Suprapubic skin (tissue), 4 donors: ENCODE measurements at regions not wholly inside any gene's neighbourhood (a gene's known extent, or its start where the extent isn't known, plus 50 kb on each side); places are given as distances from the start of the nearest gene placed in this dataset.

Experiments used
- DNase-seq, 2 donors: peaks; one replicate each; pipeline ENCODE4 v3.0.0-alpha.2; 2019; ENCODE audit warnings: low spot score in 2 of 2
- H3K27ac ChIP-seq: fragments of 200-600 bp; sonication (generic); one replicate; pipeline ENCODE4 v1.5.1; 2019
- H3K27me3 ChIP-seq: fragments of 200-600 bp; sonication (generic); one replicate; pipeline ENCODE4 v1.5.1; 2019
- H3K36me3 ChIP-seq: fragments of 200-600 bp; sonication (generic); one replicate; pipeline ENCODE4 v1.5.1; 2019
- H3K4me1 ChIP-seq: fragments of 200-600 bp; sonication (generic); one replicate; pipeline ENCODE4 v1.5.1; 2019
- H3K4me3 ChIP-seq: fragments of 200-600 bp; sonication (generic); one replicate; pipeline ENCODE4 v1.5.1; 2019; ENCODE audit warnings: mild to moderate bottlenecking
- H3K9me3 ChIP-seq: fragments of 200-600 bp; sonication (generic); one replicate; pipeline ENCODE4 v1.5.1; 2019
- CTCF ChIP-seq, 2 donors: fragments of 200-600 bp in 1 of 2; fragments of 450-650 bp in 1 of 2; sonication (generic) in 1 of 2; IDR thresholded peaks; one replicate each; pipeline ENCODE4 v1.5.1; 2016 to 2019; ENCODE audit warnings: antibody characterized with exemption in 2 of 2, mild to moderate bottlenecking in 1 of 2, moderate library complexity in 1 of 2
- EP300 ChIP-seq: sonication (generic); formaldehyde crosslinking; IDR thresholded peaks from one replicate; pipeline ENCODE4 v1.6.1; 2017; ENCODE audit warnings: antibody characterized with exemption
- POLR2A ChIP-seq, 2 donors: fragments of 450-650 bp; IDR thresholded peaks; one replicate each; pipeline ENCODE4 v1.6.1; 2017; ENCODE audit warnings: antibody characterized with exemption in 2 of 2, mild to moderate bottlenecking in 2 of 2, moderate library complexity in 2 of 2
- POLR2AphosphoS5 ChIP-seq, 3 donors: sonication (generic); formaldehyde crosslinking; IDR thresholded peaks; one replicate each; pipeline ENCODE4 v1.6.1; 2017; ENCODE audit warnings: antibody characterized with exemption in 3 of 3
- WGBS: methylation state at CpG from one replicate; pipeline ENCODE4 v1.1.5; 2018; 5-methylcytosine and 5-hydroxymethylcytosine counted together

- no peak overlapping the region for H3K4me3 ChIP-seq
- no peaks in the 10 kb centered on the region for H3K4me1 ChIP-seq
- peaks cover 25% of the 10 kb centered on the region for H3K27me3 ChIP-seq
- no peaks in the 10 kb centered on the region for H3K36me3 ChIP-seq
- DNase-seq: no peak
- TF ChIP-seq POLR2A (IDR thresholded peaks at IDR 0.05) (no peak), CTCF (IDR thresholded peaks at IDR 0.05) (no peak), EP300 (no peak), POLR2AphosphoS5 (IDR thresholded peaks at IDR 0.05) (no peak)
- no peak overlapping the region for H3K27ac ChIP-seq
- no peaks in the 10 kb centered on the region for H3K9me3 ChIP-seq
- WGBS: 94% methylated on average over 16 of the region's 16 CpGs
These were observed 53.9 kb downstream of the FOXL1 start for GRCh38 chr16:86632206-86632605.

- no peak for TF ChIP-seq POLR2A (IDR thresholded peaks at IDR 0.05)
- no peak for TF ChIP-seq EP300
- no peak for TF ChIP-seq POLR2AphosphoS5 (IDR thresholded peaks at IDR 0.05)
- no peak for TF ChIP-seq CTCF (IDR thresholded peaks at IDR 0.05)
- no peaks in the 10 kb centered on the region for H3K9me3 ChIP-seq
- peaks cover 32% of the 10 kb centered on the region for H3K27me3 ChIP-seq
- H3K4me3 ChIP-seq: no peak overlapping the region
- no peaks in the 10 kb centered on the region for H3K4me1 ChIP-seq
- DNase-seq: no peak
- H3K36me3 ChIP-seq: no peaks in the 10 kb centered on the region
- H3K27ac ChIP-seq: no peak overlapping the region
- WGBS: 84% methylated on average over 8 of the region's 8 CpGs
These were observed 54.6 kb downstream of the FOXL1 start for GRCh38 chr16:86632944-86633343.

- peaks cover 43% of the 10 kb centered on the region for H3K27me3 ChIP-seq
- WGBS: 94% methylated on average over 1 of the region's 1 CpG
These were observed 55.9 kb downstream of the FOXL1 start for GRCh38 chr16:86634292-86634691.

GRCh38 chr16:86635176-86635876, 57.0 kb downstream of the FOXL1 start:
- Histone ChIP-seq H3K36me3 (no peaks in the 10 kb centered on the region), H3K27me3 (peaks cover 44% of the 10 kb centered on the region), H3K27ac (no peak overlapping the region), H3K9me3 (no peaks in the 10 kb centered on the region), H3K4me3 (no peak overlapping the region), H3K4me1 (no peaks in the 10 kb centered on the region)
- WGBS: 57% methylated on average over 9 of the region's 9 CpGs
- no peak for DNase-seq
- no peak for TF ChIP-seq CTCF (IDR thresholded peaks at IDR 0.05)
- no peak for TF ChIP-seq EP300

More at GRCh38 chr16:86634292-86634691, 55.9 kb downstream of the FOXL1 start:
- Histone ChIP-seq H3K4me1 (no peaks in the 10 kb centered on the region), H3K4me3 (no peak overlapping the region), H3K27ac (no peak overlapping the region), H3K36me3 (no peaks in the 10 kb centered on the region), H3K9me3 (no peaks in the 10 kb centered on the region)
- TF ChIP-seq EP300: no peak
- DNase-seq: no peak

GRCh38 chr16:86635926-86636325, 57.6 kb downstream of the FOXL1 start:
- TF ChIP-seq POLR2A (IDR thresholded peaks at IDR 0.05): no peak
- no peak for TF ChIP-seq EP300
- TF ChIP-seq POLR2AphosphoS5 (IDR thresholded peaks at IDR 0.05): no peak
- TF ChIP-seq CTCF (IDR thresholded peaks at IDR 0.05): no peak
- Histone ChIP-seq H3K4me1 (no peaks in the 10 kb centered on the region), H3K4me3 (no peak overlapping the region), H3K9me3 (no peaks in the 10 kb centered on the region), H3K36me3 (no peaks in the 10 kb centered on the region), H3K27me3 (peaks cover 49% of the 10 kb centered on the region), H3K27ac (no peak overlapping the region)
- no peak for DNase-seq
- 87% methylated on average over 12 of the region's 12 CpGs for WGBS

- H3K36me3 ChIP-seq: no peaks in the 10 kb centered on the region
- no peak overlapping the region for H3K4me3 ChIP-seq
- no peaks in the 10 kb centered on the region for H3K4me1 ChIP-seq
- H3K27me3 ChIP-seq: peaks cover 43% of the 10 kb centered on the region
- no peaks in the 10 kb centered on the region for H3K9me3 ChIP-seq
- DNase-seq: no peak
- H3K27ac ChIP-seq: no peak overlapping the region
- 61% methylated on average over 2 of the region's 2 CpGs for WGBS
- TF ChIP-seq EP300: no peak
- no peak for TF ChIP-seq POLR2AphosphoS5 (IDR thresholded peaks at IDR 0.05)
- no peak for TF ChIP-seq CTCF (IDR thresholded peaks at IDR 0.05)
- no peak for TF ChIP-seq POLR2A (IDR thresholded peaks at IDR 0.05)
These were observed 59.4 kb downstream of the FOXL1 start for GRCh38 chr16:86637744-86638143.
